HG03378 (cell line): ENCODE measurements at regions not wholly inside any gene's neighbourhood (a gene's known extent, or its start where the extent isn't known, plus 50 kb on each side); places are given as distances from the start of the nearest gene placed in this dataset.

Experiments
- ATAC-seq: cut with Tn5 transposase; IDR thresholded peaks from one replicate; pipeline ENCODE4 v1.9.1; 2021; ENCODE audit warnings: mild to moderate bottlenecking, moderate library complexity; ENCODE audit not compliant: unreplicated experiment

GRCh38 chr22:48101704-48102103, 1339.3 kb downstream of the TBC1D22A start:
- no peak for ATAC-seq

DNA sequence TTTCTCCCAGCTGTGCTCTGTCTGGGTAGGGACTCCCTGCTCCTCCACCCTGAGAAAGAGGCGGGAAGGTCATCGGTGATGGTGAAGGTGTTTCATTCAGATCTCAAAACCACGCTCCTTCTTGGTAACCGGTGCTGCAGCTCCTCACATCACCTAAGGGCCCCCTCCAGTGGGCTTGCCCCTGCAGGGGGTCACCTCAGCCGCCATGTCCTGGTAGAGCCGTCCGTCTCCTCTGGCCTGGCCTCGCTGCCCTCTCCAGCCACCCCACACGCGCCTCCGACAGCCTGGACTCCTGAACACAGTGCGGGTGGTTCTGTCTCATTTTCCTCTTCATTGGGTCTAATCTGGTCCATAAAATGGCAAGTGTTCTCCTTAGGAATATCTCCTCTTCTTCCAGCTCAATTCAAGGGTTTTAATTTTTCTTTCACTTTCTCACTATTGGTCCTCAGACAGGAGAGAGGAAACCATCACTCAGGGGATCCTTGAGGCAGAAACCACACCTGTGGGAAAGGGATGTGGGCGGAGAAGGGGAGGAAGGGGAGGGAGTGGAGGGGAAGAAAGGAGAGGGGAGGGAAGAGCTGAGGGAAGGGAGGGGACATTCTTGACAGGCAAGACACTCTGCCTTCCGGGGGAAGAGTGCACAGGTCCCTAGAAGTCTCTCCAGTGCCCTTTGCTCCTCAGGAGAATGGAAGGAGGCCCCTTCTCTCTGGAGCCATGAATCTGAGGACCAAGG, 1338.4 kb downstream of the TBC1D22A start:
- ATAC-seq, result no peak

GRCh38 chr22:48099671-48100070, 1337.2 kb downstream of the TBC1D22A start:
- no peak for ATAC-seq

- ATAC-seq, result no peak
Observed at GRCh38 chr22:48099251-48099650, 1336.8 kb downstream of the TBC1D22A start.

DNA sequence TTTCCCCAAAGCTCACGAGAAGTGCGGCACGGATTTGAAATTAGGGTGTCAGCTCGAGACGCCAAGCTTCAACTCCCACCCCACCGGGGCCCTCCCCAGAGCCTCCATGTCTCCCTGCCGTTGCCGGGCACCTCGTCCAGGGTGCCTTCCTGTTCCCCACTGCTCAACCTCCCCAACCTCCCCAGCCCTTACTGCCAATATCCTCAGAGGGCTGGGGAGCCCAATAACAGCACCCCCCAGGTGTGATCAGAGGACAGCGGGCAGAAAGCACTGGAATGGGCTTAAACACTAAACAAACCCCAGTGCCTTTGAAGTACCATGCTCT, 1336.4 kb downstream of the TBC1D22A start:
- no peak for ATAC-seq

- ATAC-seq, result peak; percentile 87
Observed at GRCh38 chr22:48098243-48098920, 1335.9 kb downstream of the TBC1D22A start.

DNA sequence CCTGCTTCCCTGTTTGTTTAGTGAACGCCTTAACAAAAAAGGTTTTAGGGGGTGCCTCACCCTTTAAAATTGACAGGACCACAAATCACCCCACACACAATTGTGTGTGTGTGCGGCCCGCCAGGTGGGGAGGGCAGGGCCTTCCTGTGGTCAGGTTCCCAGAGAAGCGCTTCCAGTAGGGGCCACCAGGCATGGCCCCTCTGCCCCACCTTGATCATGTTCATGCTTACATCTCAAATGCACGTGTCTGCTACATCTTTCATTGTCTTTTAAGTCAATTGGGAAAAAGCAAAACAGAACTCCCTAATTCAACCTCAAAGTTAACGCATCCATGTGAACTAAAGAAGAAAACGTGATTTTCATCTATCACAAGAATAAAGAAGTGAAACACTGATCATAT, 1335.3 kb downstream of the TBC1D22A start:
- peak; percentile 8 for ATAC-seq

- ATAC-seq, result no peak
Observed at GRCh38 chr22:48096851-48097665, 1334.6 kb downstream of the TBC1D22A start.

DNA sequence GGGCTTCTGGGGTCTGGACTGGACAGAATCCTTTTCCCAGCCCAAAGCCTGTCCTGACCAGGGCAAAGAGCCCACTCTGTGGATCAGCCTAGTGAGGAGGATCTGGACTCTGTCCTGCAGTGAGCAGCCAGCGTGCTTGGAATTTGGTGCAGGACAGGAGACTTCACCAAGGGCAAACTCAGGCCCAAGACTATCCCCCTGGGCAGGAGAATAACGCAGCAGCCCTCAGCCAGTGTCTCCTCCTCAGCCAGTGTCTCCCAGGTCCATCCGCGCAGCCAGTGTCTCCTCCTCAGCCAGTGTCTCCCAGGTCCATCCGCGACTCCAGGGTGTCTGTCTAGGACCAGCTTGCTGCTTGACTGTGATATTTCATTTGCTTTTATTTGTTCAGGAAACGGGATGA, 1334.0 kb downstream of the TBC1D22A start:
- ATAC-seq, result no peak

GRCh38 chr22:48093981-48094380, 1331.5 kb downstream of the TBC1D22A start:
- no peak for ATAC-seq

DNA sequence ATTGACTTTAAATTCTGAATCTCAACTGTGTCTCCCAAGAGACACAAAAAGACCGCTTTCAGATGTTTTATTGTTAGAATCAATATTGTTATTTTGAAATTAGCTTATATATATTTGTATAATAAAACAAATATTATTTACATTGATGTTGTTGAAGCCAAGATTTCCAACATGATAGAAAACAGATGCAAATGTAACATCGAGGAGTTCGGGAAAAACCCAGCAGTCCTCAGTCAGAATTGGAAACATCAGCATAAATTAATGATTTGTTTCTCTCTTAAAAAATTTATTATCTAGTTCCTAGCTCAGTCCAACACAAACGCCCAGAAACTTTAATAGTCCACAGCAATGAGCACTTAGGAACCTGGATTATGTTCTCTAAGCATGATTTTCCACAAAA, 1330.4 kb downstream of the TBC1D22A start:
- ATAC-seq, result no peak

- no peak for ATAC-seq
Observed at GRCh38 chr22:48091656-48092223, 1329.3 kb downstream of the TBC1D22A start.

DNA sequence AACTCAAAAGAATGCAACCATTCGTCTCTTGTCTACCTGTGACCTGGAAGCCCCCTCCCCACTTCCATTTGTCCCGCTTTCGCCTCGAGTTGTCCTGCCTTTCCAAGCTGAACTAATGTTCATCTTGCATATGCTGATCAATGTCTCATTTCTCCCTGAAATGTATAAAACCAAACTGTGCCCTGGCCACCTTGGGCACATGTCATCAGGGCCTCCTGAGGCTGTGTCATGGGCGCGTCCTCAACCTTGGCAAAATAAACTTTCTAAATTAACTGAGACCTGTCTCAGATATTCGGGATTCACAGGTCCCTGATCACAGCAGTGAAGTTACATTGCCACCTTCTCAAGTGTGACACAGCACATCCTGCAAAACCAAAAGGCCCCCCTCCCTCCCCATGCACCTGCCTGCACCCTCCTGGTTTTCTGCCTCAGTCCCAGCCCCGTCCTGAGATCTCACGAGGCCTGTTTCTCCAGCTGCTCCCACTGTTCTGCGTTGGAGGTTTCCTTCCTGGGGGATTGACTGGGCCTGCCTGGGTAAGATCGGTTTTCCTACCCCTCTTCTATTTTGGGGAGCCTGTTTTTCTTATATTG, 1328.7 kb downstream of the TBC1D22A start:
- no peak for ATAC-seq

GRCh38 chr22:48090332-48090672, 1327.9 kb downstream of the TBC1D22A start:
- ATAC-seq, result no peak

DNA sequence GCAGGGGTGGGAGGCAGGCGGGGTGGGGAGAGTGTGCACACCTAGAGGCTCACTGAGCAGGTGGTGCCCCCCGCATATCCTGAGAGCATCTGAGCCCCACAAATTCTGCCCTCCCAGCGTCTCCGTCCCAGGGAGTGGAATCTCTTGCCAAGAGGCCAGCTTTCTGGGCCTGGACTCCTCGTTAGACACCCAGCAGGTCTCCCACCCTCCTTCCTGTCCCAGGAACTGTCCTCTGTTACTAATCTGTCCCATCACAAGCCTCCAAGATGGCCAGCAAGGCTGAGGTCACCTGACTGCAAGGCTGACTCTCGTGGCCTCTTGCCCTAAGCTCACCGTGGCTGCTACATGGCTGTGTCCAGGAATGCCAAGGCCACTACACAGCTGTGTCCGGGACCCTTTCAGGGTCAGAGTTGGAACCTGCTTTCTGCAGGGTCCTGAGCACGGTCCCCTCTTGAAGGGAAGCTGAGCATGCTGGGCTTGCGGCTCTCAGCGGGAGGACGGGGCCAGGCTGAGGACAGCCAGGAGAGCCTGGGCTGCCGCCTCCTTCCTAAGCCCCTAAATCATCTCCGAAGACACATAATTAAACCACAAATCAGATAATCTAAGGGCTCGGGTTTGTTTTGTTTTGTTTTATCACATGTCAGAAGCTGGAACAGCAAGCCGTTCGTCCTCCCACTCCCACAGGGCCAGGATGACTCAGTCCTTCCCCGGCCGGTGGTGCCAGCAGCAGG, 1327.3 kb downstream of the TBC1D22A start:
- ATAC-seq, result no peak

DNA sequence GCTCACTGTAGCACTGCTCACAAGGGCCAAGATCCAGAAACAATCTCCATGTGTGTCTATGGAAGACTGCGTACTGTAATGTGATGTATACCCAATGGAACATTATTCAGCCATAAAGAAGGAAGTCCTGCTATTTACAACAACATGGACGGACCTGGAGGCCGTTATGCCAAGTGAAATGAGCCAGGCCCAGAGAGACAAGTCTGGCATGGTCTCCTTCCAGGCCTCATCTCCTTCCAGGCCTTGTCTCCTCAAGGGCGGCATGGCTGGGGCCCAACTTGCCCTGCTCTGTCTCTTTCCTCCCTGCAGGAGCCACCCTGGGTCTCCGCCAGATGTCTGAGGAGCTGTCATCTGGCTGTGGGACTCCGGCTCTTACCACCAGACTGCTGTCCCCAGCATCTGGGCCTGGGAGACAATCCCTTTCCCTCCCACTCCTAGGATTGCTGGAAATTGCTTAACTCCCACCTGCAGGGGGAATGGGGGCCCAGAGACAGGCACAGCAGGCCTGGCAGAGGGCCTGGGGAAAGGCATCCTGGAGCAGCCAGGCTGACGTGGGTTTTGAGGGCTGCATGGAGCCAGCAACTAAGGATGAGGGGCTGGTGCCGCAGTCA, 1326.6 kb downstream of the TBC1D22A start:
- ATAC-seq, result no peak

GRCh38 chr22:48088251-48088650, 1325.8 kb downstream of the TBC1D22A start:
- ATAC-seq, result no peak

GRCh38 chr22:48085901-48086645, 1323.6 kb downstream of the TBC1D22A start:
- ATAC-seq, result no peak

DNA sequence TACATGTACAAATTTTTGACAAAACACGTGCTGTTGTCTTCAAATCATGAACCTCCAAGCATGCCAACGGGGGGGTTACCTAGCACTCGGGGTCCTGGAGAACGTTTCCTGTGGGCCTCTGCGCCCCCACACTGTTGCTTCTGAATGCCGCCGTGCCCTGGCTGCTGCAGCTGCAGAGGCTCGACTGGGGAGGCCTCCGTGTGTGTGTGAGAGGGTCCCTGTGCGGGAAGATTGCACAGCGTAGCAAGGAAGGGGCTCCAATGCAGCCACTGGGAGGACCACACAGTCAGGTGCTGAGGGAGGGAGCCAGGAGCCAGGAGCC, 1322.2 kb downstream of the TBC1D22A start:
- no peak for ATAC-seq
